ENCODE measurements at regions not wholly inside any gene's neighbourhood (a gene's known extent, or its start where the extent isn't known, plus 50 kb on each side); places are given as distances from the start of the nearest gene placed in this dataset.

DNA sequence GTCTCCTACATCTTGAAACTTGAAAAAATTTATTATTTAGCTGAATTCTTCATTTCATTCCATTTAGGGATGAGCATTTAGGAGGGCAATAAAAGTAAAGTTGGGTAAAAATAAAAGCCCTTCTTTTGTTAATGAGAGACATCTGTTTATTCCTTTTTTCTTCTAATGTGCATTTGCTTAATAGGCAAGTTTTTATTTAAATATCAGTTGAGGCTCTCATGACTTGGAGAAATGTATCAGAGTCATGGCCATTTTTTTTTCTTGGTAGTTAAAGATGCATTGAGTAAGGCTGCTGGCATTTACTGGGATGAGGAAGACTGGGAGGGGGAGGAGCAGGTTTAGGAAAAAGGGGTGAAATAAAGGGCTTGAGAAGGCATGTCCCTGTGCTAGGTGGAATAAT, 609.9 kb upstream of the TMEM132C start:
- H3K27ac ChIP-seq: no peak overlapping the region
- no peaks in the 10 kb centered on the region for H3K9me3 ChIP-seq
- TF ChIP-seq POLR2A (IDR thresholded peaks at IDR 0.05): no peak
- TF ChIP-seq, protein P1, sequence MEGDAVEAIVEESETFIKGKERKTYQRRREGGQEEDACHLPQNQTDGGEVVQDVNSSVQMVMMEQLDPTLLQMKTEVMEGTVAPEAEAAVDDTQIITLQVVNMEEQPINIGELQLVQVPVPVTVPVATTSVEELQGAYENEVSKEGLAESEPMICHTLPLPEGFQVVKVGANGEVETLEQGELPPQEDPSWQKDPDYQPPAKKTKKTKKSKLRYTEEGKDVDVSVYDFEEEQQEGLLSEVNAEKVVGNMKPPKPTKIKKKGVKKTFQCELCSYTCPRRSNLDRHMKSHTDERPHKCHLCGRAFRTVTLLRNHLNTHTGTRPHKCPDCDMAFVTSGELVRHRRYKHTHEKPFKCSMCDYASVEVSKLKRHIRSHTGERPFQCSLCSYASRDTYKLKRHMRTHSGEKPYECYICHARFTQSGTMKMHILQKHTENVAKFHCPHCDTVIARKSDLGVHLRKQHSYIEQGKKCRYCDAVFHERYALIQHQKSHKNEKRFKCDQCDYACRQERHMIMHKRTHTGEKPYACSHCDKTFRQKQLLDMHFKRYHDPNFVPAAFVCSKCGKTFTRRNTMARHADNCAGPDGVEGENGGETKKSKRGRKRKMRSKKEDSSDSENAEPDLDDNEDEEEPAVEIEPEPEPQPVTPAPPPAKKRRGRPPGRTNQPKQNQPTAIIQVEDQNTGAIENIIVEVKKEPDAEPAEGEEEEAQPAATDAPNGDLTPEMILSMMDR (IDR thresholded peaks at IDR 0.05): no peak
- intact Hi-C loops (cut with DNase I): no loop called here
- H3K4me3 ChIP-seq: no peak overlapping the region
- H3K27me3 ChIP-seq: no peaks in the 10 kb centered on the region
- no peaks in the 10 kb centered on the region for H3K4me1 ChIP-seq
- no peak for DNase-seq
- no peaks in the 10 kb centered on the region for H3K36me3 ChIP-seq
- no peak for ATAC-seq

DNA sequence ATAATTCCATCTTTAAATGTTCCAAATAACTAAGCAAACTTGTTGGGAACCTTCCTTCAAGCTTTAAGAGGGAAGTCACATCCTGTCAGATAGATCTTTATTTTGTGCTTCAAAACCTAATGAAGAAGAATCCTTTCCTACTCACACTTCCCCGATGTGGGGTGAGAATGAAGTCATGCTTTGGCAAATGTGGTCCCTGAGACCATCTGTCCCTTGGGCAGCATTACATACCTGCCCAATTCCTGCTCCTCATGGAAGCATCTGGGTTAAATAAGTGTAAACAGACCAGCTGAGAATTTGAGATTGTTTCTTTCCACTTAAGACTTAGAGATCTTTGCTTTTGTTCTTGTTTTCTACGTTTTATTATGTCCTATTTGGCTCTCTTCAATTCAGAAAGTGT, 606.0 kb upstream of the TMEM132C start:
- H3K36me3 ChIP-seq: no peaks in the 10 kb centered on the region
- intact Hi-C loops (cut with DNase I): no loop called here
- no peak overlapping the region for H3K4me3 ChIP-seq
- 35% methylated on average over 2 of the region's 2 CpGs for WGBS (ENCODE audit: insufficient coverage, low coverage, low lambda C conversion rate, missing lambda C conversion rate)
- H3K4me1 ChIP-seq: no peaks in the 10 kb centered on the region
- DNase-seq (no peak), ATAC-seq (no peak)
- no peak overlapping the region for H3K27ac ChIP-seq
- no peaks in the 10 kb centered on the region for H3K27me3 ChIP-seq
- TF ChIP-seq POLR2A (IDR thresholded peaks at IDR 0.05): no peak
- TF ChIP-seq, protein P1 (IDR thresholded peaks at IDR 0.05): no peak
- no peaks in the 10 kb centered on the region for H3K9me3 ChIP-seq

DNA sequence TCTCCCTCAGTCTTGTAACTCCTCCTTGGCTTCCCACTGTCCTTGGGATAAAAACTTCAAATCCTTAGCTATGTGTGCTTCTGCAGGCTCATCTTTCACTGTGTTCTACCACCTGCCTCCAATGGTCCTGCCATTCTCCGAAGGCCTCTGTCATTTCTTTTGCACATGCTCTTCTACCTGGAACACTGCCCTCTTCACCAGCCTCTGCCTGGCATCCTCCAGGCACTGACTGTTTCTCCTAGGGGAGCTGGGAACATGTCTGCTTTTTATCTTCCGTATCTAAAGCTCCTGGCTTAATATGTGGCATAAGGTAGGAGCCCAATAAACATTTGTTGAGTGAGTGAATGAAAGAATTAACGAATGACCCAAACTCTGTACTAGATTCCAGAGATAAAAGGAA, 603.3 kb upstream of the TMEM132C start:
- Histone ChIP-seq H3K4me3 (no peak overlapping the region), H3K27ac (no peak overlapping the region), H3K27me3 (no peaks in the 10 kb centered on the region), H3K36me3 (no peaks in the 10 kb centered on the region), H3K9me3 (no peaks in the 10 kb centered on the region), H3K4me1 (no peaks in the 10 kb centered on the region)
- ATAC-seq (no peak), DNase-seq (no peak)
- intact Hi-C loops (cut with DNase I): no loop called here
- TF ChIP-seq POLR2A (IDR thresholded peaks at IDR 0.05): no peak
- TF ChIP-seq, protein P1 (IDR thresholded peaks at IDR 0.05): no peak
- WGBS (ENCODE audit: insufficient coverage, low coverage, low lambda C conversion rate, missing lambda C conversion rate): 33% methylated on average over 3 of the region's 3 CpGs

DNA sequence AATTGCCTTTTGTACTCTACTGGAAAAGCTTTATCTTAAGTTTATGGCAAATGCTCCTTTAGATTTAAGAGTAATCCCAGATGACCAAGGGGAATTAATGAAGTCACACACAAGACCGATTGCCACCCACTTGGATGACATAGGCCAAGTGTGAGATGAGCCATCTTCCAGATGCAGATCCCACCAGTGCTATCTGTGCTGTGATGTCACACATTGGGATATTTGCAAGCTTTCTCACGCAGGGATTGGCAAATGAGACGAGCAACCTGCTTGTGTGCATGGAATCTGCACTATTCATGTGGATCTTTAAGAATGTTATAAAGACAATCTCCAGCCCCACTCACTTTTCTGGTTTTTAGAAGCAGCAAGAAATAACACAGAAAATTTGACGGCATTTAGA, 602.1 kb upstream of the TMEM132C start:
- no peak for ATAC-seq
- Histone ChIP-seq H3K4me3 (no peak overlapping the region), H3K9me3 (no peaks in the 10 kb centered on the region), H3K27me3 (no peaks in the 10 kb centered on the region), H3K36me3 (no peaks in the 10 kb centered on the region), H3K27ac (no peak overlapping the region), H3K4me1 (no peaks in the 10 kb centered on the region)
- WGBS (ENCODE audit: insufficient coverage, low coverage, low lambda C conversion rate, missing lambda C conversion rate): 54% methylated on average over 2 of the region's 4 CpGs
- TF ChIP-seq POLR2A (IDR thresholded peaks at IDR 0.05): no peak
- TF ChIP-seq, protein P1 (IDR thresholded peaks at IDR 0.05): no peak
- no peak for DNase-seq
- intact Hi-C loops (cut with DNase I): no loop called here

DNA sequence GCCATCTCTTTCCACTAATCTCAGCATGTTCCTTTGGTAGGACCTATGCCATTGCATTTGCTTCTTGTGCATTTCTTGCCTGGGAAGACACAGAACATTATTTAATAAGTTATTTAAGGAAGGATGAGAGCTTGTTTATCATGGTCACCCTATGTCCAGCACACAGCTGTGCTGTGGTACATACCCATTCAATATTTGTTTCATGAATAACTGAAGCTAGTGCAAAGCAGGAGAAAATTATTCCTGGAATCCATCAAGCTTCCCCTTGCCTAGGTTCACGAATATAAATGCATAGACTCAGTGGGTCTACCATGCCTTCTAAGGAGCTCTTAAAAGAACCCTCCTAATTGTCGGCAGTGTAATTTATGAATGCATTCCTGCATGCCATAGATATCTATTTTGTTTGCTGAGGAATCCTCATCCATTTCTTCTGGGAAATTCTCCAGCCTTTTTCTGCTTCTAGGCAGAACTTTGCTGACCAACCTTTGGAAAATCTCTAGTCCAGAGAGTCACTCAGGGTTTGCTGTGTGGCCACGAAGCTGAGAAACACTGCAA, 599.8 kb upstream of the TMEM132C start:
- ATAC-seq: no peak
- H3K27ac ChIP-seq: no peak overlapping the region
- no peaks in the 10 kb centered on the region for H3K4me1 ChIP-seq
- intact Hi-C loops (cut with DNase I): no loop called here
- no peaks in the 10 kb centered on the region for H3K27me3 ChIP-seq
- WGBS (ENCODE audit: insufficient coverage, low coverage, low lambda C conversion rate, missing lambda C conversion rate): 42% methylated on average over 3 of the region's 3 CpGs
- H3K36me3 ChIP-seq: no peaks in the 10 kb centered on the region
- TF ChIP-seq, protein P1 (IDR thresholded peaks at IDR 0.05): no peak
- no peak overlapping the region for H3K4me3 ChIP-seq
- no peak for DNase-seq
- no peaks in the 10 kb centered on the region for H3K9me3 ChIP-seq
